ENCODE measurements at regions not wholly inside any gene's neighbourhood (a gene's known extent, or its start where the extent isn't known, plus 50 kb on each side); places are given as distances from the start of the nearest gene placed in this dataset.

GRCh38 chr1:221164951-221165838 lies 286.0 kb downstream of the HLX start (continued):
- TF ChIP-seq, protein P1, sequence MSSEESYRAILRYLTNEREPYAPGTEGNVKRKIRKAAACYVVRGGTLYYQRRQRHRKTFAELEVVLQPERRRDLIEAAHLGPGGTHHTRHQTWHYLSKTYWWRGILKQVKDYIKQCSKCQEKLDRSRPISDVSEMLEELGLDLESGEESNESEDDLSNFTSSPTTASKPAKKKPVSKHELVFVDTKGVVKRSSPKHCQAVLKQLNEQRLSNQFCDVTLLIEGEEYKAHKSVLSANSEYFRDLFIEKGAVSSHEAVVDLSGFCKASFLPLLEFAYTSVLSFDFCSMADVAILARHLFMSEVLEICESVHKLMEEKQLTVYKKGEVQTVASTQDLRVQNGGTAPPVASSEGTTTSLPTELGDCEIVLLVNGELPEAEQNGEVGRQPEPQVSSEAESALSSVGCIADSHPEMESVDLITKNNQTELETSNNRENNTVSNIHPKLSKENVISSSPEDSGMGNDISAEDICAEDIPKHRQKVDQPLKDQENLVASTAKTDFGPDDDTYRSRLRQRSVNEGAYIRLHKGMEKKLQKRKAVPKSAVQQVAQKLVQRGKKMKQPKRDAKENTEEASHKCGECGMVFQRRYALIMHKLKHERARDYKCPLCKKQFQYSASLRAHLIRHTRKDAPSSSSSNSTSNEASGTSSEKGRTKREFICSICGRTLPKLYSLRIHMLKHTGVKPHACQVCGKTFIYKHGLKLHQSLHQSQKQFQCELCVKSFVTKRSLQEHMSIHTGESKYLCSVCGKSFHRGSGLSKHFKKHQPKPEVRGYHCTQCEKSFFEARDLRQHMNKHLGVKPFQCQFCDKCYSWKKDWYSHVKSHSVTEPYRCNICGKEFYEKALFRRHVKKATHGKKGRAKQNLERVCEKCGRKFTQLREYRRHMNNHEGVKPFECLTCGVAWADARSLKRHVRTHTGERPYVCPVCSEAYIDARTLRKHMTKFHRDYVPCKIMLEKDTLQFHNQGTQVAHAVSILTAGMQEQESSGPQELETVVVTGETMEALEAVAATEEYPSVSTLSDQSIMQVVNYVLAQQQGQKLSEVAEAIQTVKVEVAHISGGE (CRISPR knock-in tag; IDR thresholded peaks at IDR 0.05) = no peak
- no peak for TF ChIP-seq CREB1 (IDR thresholded peaks at IDR 0.05; ENCODE audit: low read depth)
- TF ChIP-seq FOS (IDR thresholded peaks at IDR 0.05; ENCODE audit: borderline replicate concordance, extremely low read depth, insufficient read length) = no peak
- TF ChIP-seq EGR1 (IDR thresholded peaks at IDR 0.05; ENCODE audit: borderline replicate concordance in 1 of 2, low read depth in 2 of 2, low read length in 2 of 2) = no peak
- TF ChIP-seq STAT1 (conservative IDR thresholded peaks at IDR 0.05) = no peak
- TF ChIP-seq ETV6 (conservative IDR thresholded peaks at IDR 0.05 in 1 of 2, IDR thresholded peaks at IDR 0.05 in 1 of 2; ENCODE audit: borderline replicate concordance in 1 of 2, low read depth in 1 of 2) = no peak
- TF ChIP-seq MTA3 (IDR thresholded peaks at IDR 0.05; ENCODE audit: borderline replicate concordance, low read length) = no peak
